ENCODE measurements at regions not wholly inside any gene's neighbourhood (a gene's known extent, or its start where the extent isn't known, plus 50 kb on each side); places are given as distances from the start of the nearest gene placed in this dataset.

- Histone ChIP-seq H3K9me3 (ENCODE audit: insufficient read depth, low read depth) (no peaks in the 10 kb centered on the region), H3K27ac (no peak overlapping the region), H3K36me3 (ENCODE audit: low read depth) (no peaks in the 10 kb centered on the region), H3K79me2 (ENCODE audit: low read depth) (no peaks in the 10 kb centered on the region), H4K20me1 (ENCODE audit: insufficient read depth) (no peaks in the 10 kb centered on the region; the same call in 1 of the 2 replicates), H3K4me3 (no peak overlapping the region), H2AFZ (no peak overlapping the region), H3K4me1 (replicated peaks; ENCODE audit: insufficient read depth) (no peaks in the 10 kb centered on the region), H3F3A (ENCODE audit: insufficient read depth, low read depth) (no peaks in the 10 kb centered on the region), H3K4me2 (no peak overlapping the region), H3K9me2 (ENCODE audit: insufficient read depth) (no peaks in the 10 kb centered on the region), H3K27me3 (ENCODE audit: insufficient read depth, low read depth) (peaks cover 79% of the 10 kb centered on the region)
- no peak for DNase-seq
- POLR2A ChIA-PET (ENCODE audit: unreplicated experiment): no interaction called here
- CTCF ChIA-PET: no interaction called here
- intact Hi-C loops (cut with micrococcal nuclease; ENCODE audit: unreplicated experiment): no loop called here
- BruUV-seq (replicated peaks): no TSS peak
- TF ChIP-seq, protein P1, sequence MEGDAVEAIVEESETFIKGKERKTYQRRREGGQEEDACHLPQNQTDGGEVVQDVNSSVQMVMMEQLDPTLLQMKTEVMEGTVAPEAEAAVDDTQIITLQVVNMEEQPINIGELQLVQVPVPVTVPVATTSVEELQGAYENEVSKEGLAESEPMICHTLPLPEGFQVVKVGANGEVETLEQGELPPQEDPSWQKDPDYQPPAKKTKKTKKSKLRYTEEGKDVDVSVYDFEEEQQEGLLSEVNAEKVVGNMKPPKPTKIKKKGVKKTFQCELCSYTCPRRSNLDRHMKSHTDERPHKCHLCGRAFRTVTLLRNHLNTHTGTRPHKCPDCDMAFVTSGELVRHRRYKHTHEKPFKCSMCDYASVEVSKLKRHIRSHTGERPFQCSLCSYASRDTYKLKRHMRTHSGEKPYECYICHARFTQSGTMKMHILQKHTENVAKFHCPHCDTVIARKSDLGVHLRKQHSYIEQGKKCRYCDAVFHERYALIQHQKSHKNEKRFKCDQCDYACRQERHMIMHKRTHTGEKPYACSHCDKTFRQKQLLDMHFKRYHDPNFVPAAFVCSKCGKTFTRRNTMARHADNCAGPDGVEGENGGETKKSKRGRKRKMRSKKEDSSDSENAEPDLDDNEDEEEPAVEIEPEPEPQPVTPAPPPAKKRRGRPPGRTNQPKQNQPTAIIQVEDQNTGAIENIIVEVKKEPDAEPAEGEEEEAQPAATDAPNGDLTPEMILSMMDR (conservative IDR thresholded peaks at IDR 0.05): no peak
- TF ChIP-seq EZH2 (IDR thresholded peaks at IDR 0.05; ENCODE audit: low read depth): no peak
Observed at GRCh38 chr20:22216984-22217383, 367.4 kb downstream of the FOXA2 start.

DNA sequence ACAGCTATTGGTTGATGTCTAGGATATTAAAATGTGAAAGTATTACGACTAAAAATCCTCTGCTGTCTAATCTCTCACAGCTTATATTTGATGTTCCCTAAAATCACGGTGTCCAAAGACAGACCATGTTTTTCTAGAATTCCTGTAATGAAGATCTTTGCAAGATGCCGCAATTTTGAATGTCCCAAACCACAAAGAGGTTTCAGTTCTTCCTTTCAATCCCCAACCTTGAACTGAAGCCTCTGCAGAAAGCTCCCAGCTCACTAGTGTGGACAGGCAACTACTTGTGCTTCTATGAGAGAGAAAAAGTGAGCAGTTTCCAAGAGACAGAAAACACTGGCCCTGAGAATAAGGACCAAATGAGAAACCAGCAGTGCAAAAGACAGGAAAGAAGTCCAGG lies 370.1 kb downstream of the FOXA2 start:
- no peak overlapping the region for H2AFZ ChIP-seq
- ChIA-PET POLR2A (ENCODE audit: unreplicated experiment) (no interaction called here), CTCF (no interaction called here)
- H3K4me1 ChIP-seq (replicated peaks; ENCODE audit: insufficient read depth): no peaks in the 10 kb centered on the region
- no peaks in the 10 kb centered on the region for H3K9me3 ChIP-seq (ENCODE audit: insufficient read depth, low read depth)
- H3K27me3 ChIP-seq (ENCODE audit: insufficient read depth, low read depth): peaks cover 73% of the 10 kb centered on the region
- H3K27ac ChIP-seq: no peak overlapping the region
- no peak overlapping the region for H3K4me3 ChIP-seq
- no peak overlapping the region for H3K4me2 ChIP-seq
- H3K9me2 ChIP-seq (ENCODE audit: insufficient read depth): no peaks in the 10 kb centered on the region
- DNase-seq: no peak
- H3K79me2 ChIP-seq (ENCODE audit: low read depth): no peaks in the 10 kb centered on the region
- no peaks in the 10 kb centered on the region; the same call in 1 of the 2 replicates for H4K20me1 ChIP-seq (ENCODE audit: insufficient read depth)
- H3F3A ChIP-seq (ENCODE audit: insufficient read depth, low read depth): no peaks in the 10 kb centered on the region
- BruUV-seq (replicated peaks): no TSS peak
- intact Hi-C loops (cut with micrococcal nuclease; ENCODE audit: unreplicated experiment): no loop called here
- TF ChIP-seq EZH2 (IDR thresholded peaks at IDR 0.05; ENCODE audit: low read depth): no peak
- TF ChIP-seq, protein P1 (conservative IDR thresholded peaks at IDR 0.05): no peak
- H3K36me3 ChIP-seq (ENCODE audit: low read depth): no peaks in the 10 kb centered on the region

DNA sequence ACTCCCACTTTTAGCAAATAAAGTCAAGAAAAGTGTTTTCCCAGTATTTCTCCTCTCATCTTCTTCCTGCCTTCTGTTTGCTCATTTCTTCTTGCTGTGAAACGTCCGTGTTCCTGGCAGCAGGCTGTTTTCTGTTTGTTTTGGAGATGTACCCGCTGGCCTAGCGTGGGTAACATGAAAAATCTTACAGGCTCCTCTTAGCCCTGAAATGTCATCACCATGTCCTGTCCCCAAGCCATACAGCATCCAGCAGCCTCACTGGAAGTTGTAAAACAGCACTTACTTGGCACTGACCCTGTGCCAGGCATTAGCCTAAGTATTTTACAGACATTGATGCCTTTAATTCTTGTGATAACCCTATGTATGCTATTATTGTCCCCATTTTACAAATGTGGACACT lies 371.1 kb downstream of the FOXA2 start:
- DNase-seq: no peak
- no peaks in the 10 kb centered on the region for H3K36me3 ChIP-seq (ENCODE audit: low read depth)
- TF ChIP-seq, protein P1 (conservative IDR thresholded peaks at IDR 0.05): no peak
- TF ChIP-seq EZH2 (IDR thresholded peaks at IDR 0.05; ENCODE audit: low read depth): no peak
- H3K4me2 ChIP-seq: no peak overlapping the region
- H3K4me1 ChIP-seq (replicated peaks; ENCODE audit: insufficient read depth): no peaks in the 10 kb centered on the region
- H3K9me3 ChIP-seq (ENCODE audit: insufficient read depth, low read depth): no peaks in the 10 kb centered on the region
- H3K27ac ChIP-seq: no peak overlapping the region
- intact Hi-C loops (cut with micrococcal nuclease; ENCODE audit: unreplicated experiment): no loop called here
- H3K79me2 ChIP-seq (ENCODE audit: low read depth): no peaks in the 10 kb centered on the region
- H3F3A ChIP-seq (ENCODE audit: insufficient read depth, low read depth): no peaks in the 10 kb centered on the region
- ChIA-PET CTCF (no interaction called here), POLR2A (ENCODE audit: unreplicated experiment) (no interaction called here)
- no TSS peak for BruUV-seq (replicated peaks)
- H4K20me1 ChIP-seq (ENCODE audit: insufficient read depth): no peaks in the 10 kb centered on the region; the same call in 1 of the 2 replicates
- no peaks in the 10 kb centered on the region for H3K9me2 ChIP-seq (ENCODE audit: insufficient read depth)
- no peak overlapping the region for H3K4me3 ChIP-seq
- no peak overlapping the region for H2AFZ ChIP-seq
- H3K27me3 ChIP-seq (ENCODE audit: insufficient read depth, low read depth): peaks cover 62% of the 10 kb centered on the region
